HCEC 1CT (cell line): ENCODE measurements at regions not wholly inside any gene's neighbourhood (a gene's known extent, or its start where the extent isn't known, plus 50 kb on each side); places are given as distances from the start of the nearest gene placed in this dataset.

Source experiments
- DNase-seq: peaks from one replicate; pipeline ENCODE4 v3.0.0-alpha.2; 2017

- DNase-seq, result no peak
These were observed 180.6 kb downstream of the IRS1 start for GRCh38 chr2:226618875-226619605.

DNA sequence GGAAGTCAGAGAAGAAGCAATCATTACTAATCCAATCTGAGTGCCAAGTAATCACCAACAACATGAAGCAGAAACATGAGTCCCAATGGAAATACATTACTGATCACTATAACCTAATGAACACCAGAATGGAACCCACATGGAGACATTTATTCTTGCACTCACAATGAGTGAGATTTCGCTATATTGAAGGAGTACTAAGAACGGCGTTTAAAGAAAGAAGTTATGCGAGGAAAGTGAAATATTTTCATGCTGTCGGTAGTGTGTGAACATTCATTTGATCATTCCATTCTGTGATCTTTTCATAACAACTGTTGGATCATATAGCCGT lies 181.1 kb downstream of the IRS1 start:
- DNase-seq, result no peak

GRCh38 chr2:226615891-226616290 lies 183.7 kb downstream of the IRS1 start:
- DNase-seq, result no peak

GRCh38 chr2:226611944-226612318 lies 187.7 kb downstream of the IRS1 start:
- peak; percentile 81 for DNase-seq

DNA sequence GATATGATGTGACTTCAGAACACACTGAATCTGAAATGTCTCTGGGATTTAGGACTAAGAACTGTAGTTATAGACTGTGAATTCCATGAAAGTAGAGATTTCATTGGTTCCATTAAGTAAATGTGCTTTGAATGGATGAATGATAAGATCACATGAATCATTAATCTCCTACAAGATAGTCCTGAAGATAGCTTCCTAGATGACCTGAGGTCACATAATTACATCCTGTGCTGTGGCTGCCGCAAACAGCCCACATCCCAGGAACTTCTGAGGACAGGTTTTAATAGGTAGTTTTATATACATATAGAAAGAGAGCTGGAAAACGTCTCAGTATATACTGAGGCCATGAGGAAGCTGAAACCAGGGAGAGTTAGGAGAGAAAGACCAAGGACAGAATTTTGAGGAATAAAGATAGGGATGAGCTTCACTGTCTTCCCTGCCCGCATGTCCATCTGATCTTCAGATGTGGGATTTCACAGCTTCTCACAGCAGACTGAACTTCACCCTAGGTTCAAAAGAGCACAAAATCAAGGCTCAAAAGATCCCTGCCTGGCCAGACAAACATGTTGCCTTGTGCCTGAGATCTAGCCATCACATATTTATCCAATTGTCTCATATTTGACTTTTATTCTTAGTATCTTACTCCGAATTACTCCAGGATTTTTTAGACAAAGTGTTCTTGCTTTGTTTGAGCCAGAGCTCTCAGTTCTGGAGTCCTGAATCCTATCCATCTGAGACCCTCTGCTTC lies 188.2 kb downstream of the IRS1 start:
- no peak for DNase-seq

DNA sequence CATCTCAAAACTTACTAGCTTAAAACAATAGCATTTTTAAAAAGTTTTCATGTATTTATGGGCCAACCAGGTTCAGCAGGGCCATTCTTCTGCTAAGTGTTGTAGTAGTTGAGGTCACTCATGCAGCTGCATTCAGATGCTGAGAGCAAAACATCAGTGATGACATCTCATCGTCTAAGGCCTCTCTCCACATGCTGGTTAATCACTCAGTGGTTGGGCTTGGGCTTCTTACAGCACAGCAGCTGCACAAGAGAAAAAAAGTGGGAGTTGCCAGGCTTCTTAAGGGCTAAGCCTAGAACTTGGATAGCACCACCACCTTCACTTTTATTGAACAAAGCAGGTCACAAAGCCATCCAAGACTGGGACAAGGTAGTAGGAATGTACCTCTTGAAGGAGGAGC lies 190.3 kb downstream of the IRS1 start:
- peak; percentile 85 for DNase-seq

DNA sequence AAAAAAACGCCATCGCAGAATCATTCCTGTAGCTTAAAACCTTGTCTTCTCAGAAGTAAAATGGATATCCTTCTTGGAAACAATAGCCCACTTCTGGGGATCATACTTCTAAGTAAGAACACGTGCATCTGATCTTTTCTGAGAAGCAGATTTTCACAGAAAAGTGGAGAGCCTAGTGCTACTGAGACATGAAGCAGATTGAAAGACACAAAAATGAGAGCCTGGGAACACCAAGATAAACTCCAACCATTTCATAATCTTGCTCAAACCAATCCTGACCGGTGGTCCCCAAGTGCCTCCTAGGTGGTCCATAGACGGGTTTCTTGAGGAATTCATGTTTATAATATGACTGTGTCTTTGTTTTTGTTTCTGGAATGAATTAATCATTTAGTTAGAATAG lies 191.2 kb downstream of the IRS1 start:
- DNase-seq, result no peak

GRCh38 chr2:226607379-226607778 lies 192.2 kb downstream of the IRS1 start:
- DNase-seq, result no peak

GRCh38 chr2:226605642-226606041 lies 194.0 kb downstream of the IRS1 start:
- no peak for DNase-seq

DNA sequence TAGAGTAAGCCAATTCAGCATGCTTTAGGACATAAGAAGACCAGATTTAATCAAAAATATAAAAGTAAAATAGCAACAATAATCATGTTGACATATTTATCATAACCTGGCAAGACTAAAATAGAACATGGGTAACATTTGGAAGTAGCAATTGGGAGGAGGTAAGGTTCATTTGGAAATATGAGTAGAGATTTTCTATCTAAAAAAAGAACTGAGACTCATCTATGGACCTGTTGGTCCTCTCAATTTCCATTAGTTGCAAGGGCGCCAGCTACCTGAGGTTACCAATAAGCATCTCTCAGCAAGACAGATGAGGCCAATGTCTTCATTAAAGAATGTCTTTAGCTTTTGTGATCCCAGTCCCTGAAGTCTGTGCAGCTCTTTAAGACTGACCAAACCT lies 196.0 kb downstream of the IRS1 start:
- no peak for DNase-seq

DNA sequence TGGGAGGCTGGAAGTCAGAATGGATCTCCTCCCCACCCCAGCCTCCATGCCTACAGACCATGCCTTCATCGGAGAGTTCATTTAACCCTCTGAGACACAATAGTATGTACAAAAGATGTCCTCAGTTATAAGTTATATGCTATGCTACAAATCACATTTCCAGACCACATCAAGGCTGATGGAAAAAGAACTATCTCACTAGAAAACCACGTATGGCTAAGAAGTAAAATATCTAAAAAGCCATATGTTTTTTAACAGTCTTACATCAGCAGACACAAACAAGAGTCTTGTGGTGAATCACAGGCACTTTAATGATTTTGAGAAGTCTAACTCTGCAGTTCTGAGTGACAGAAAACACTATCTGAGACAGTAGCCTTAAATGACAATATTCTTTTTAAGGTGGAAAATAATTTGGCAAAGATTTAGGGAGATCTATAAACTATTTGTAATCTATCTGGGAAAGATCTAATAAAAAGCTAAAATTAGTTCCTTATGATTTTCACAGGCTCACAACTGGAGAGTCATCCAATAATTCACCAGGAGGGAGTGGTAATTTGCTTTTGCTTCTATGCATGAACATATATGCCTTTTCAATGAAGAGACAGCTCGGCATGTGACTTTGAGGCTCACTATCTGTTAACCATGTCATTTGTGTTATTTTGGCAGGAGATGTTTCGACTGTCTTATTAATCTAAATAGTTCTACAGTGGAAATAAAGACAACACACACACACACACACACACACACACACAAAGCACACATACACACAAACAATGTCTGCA lies 197.5 kb downstream of the IRS1 start:
- DNase-seq, result peak; percentile 72

- no peak for DNase-seq
These were observed 198.8 kb downstream of the IRS1 start for GRCh38 chr2:226600802-226601201.

GRCh38 chr2:226600184-226600583 lies 199.4 kb downstream of the IRS1 start:
- no peak for DNase-seq

GRCh38 chr2:226589043-226589442 lies 210.6 kb downstream of the IRS1 start:
- DNase-seq, result no peak

GRCh38 chr2:226585130-226585561 lies 214.5 kb downstream of the IRS1 start:
- no peak for DNase-seq

DNA sequence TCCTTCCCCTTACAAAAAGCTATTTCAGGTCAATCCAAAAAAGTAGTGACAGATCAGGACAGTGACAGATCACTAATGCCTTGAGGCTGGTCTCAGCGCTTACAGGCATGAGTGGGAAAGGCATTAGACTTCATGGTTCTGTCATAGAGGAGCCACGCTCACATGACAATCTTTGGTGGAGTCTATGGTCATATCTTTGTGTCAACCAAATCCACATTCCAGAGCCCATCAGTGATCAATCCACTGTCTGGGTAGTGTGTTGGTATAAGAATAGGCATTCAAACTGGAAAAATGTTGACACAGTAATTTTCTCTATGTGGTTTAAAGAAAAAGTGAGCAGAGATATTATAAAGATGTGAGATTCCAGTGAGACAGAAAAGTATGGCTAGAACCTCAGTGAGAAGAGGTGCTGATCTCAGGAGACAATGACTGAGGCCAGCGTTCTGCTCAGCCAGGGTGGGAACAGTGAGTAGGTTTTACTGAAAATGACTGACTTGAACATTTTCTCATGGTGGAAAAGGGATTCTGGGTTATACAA lies 215.0 kb downstream of the IRS1 start:
- no peak for DNase-seq

DNA sequence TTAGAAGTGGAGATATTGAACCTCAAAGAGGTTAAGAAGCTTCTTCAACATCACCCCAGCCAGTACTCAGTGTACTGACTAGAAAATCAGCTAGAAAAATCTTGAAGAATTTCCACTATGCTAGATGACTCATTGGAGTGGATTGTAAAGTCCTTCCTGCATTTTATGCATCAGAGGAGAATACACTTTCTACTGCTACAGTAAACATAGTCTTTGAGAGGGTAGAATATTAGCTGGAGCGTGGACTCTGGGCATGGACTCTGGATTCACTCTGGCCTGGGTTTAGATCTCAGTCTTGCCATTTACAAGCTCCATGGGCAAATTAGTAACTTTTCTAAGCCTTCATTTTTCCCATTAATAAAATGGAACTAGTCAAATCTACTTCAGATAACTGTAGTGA lies 215.9 kb downstream of the IRS1 start:
- DNase-seq, result peak; percentile 91

GRCh38 chr2:226581661-226582060 lies 218.0 kb downstream of the IRS1 start:
- DNase-seq, result no peak

DNA sequence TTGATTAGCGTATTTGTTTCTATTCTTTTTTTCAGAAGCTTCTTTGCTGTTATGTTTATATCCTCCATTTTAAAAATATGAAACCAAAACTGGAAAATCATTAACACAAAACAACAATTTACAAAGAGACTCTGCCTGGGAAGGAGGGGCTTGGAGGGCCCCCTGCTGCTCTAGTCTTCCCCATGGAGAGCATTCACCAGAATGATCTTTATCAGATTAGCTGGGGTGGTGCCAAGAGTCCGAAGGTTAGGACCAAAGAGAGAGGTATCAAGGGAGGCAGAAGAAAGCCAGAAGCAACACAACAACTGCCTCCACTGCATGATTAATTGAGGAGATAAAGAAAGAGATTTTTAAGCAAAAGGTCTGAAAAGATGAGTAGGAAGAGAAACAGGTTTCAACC lies 218.6 kb downstream of the IRS1 start:
- DNase-seq, result no peak

GRCh38 chr2:226580403-226580802 lies 219.2 kb downstream of the IRS1 start:
- no peak for DNase-seq

GRCh38 chr2:226579519-226579918 lies 220.1 kb downstream of the IRS1 start:
- DNase-seq, result peak; percentile 55

- DNase-seq, result peak; percentile 84
These were observed 220.7 kb downstream of the IRS1 start for GRCh38 chr2:226578879-226579278.

DNA sequence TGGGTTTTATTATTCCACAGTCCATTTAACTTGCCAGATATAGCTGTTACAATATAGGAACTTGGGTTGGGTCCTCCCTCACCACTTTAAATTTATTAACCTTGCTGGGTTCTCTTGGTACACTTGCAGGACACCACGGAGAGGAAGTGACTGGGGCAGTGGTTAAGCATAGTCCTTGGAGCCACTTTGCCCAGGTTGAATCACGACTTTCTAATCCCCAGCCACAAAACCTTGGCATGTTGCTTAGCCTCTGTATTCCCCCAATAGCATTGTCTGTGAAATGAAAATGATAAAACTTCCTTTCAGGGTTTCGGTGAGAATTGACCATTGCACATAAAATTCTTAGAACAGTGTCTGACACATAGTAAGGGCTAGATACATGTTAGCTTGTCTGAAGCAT lies 221.2 kb downstream of the IRS1 start:
- DNase-seq, result peak; percentile 22

DNA sequence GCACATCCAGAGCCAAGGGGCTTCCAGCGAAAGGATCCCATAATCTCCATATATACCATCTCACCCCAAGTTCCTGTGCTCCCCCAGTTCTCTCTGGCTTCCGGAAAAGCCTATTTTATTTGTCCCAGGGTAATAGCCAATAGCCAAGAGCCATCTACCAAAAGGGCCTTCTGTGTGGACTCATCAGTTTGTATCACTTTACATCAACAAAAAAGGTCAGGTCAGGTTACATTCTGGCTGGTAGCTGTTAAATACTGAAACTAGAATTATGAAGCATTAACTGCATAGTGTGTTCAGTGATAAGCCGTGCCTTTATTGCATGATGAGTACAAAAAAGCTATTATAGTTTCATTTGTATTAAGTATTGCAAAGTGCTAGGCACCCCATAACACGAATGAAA lies 223.7 kb downstream of the IRS1 start:
- no peak for DNase-seq
